K562 (cell line): ENCODE measurements at regions not wholly inside any gene's neighbourhood (a gene's known extent, or its start where the extent isn't known, plus 50 kb on each side); places are given as distances from the start of the nearest gene placed in this dataset.

Experiments
- ATAC-seq: fragments of 200-7000 bp; cut with Tn5 transposase; 3 replicates; pipeline ENCODE4 v1.9.1; 2020; ENCODE audit warnings: moderate library complexity
- BruUV-seq: library from RNA; stranded (reverse); fragments of 400-500 nt; replicated peaks from 2 replicates; lab custom pipeline; 2021; lab: Mats Ljungman, UMichigan
- CTCF ChIA-PET: fragments of 300-600 bp; formaldehyde crosslinking; extraction: SDS; loops from one replicate; lab custom pipeline; 2021; ENCODE audit warnings: low intra/inter-chr PET ratio; lab: Yijun Ruan, JAX
- POLR2A ChIA-PET: fragments of 300-600, 350-650 bp; sonication (Branson Sonifier 250); formaldehyde crosslinking; extraction: SDS; loops from one replicate; lab custom pipeline; 2021; ENCODE audit warnings: antibody characterized with exemption, inconsistent platforms; lab: Yijun Ruan, JAX
- DNase-seq, 4 experiments: peaks; one replicate each; pipeline versions ENCODE4 v3.0.0 to v3.0.0-alpha.2; 2011 to 2018; ENCODE audit warnings: low spot score in 3 of 4, mixed read lengths in 3 of 4; ENCODE audit errors: extremely low read depth in 1 of 4
- FAIRE-seq: peaks from 2 replicates; lab custom pipeline; 2011; peaks lifted over from hg19 to GRCh38; lab: Jason Lieb, UNC
- H2AFZ ChIP-seq: 2 replicates; pipeline ENCODE4 v1.6.0; 2011; ENCODE audit warnings: low read depth, low read length, control low read depth, inconsistent platforms
- H3K27ac ChIP-seq: fragments of 200-600 bp; 3 replicates; pipeline ENCODE4 v1.8.0; 2011; ENCODE audit warnings: low read depth, mild to moderate bottlenecking, control low read depth, inconsistent platforms, low read length, moderate library complexity, mixed read lengths; ENCODE audit errors: extremely low read depth
- H3K27me3 ChIP-seq, 2 experiments: fragments of 300-600 bp in 1 of 2; 2 replicates in 1 of 2; 3 replicates in 1 of 2; pipeline versions ENCODE4 v1.6.0 to v1.8.0; 2011; ENCODE audit warnings: inconsistent platforms in 2 of 2, low read length in 2 of 2, mild to moderate bottlenecking in 1 of 2, mixed read lengths in 1 of 2, moderate library complexity in 1 of 2; ENCODE audit not compliant: control insufficient read depth in 2 of 2, insufficient read depth in 2 of 2
- H3K36me3 ChIP-seq: fragments of 300-600 bp; 3 replicates; pipeline ENCODE4 v1.8.0; 2011; ENCODE audit warnings: mild to moderate bottlenecking, low read length, inconsistent platforms; ENCODE audit not compliant: control insufficient read depth, insufficient read depth
- H3K4me1 ChIP-seq, 2 experiments: fragments of 200-600 bp in 1 of 2; replicated peaks in 1 of 2; 2 replicates in 1 of 2; 3 replicates in 1 of 2; pipeline versions ENCODE4 v1.5.1 to v1.8.0; 2011; ENCODE audit warnings: inconsistent platforms in 2 of 2, low read length in 2 of 2, mild to moderate bottlenecking in 1 of 2, mixed read lengths in 1 of 2, moderate library complexity in 1 of 2; ENCODE audit not compliant: control insufficient read depth in 2 of 2, insufficient read depth in 2 of 2
- H3K4me2 ChIP-seq: 2 replicates; pipeline ENCODE4 v1.6.1; 2011; ENCODE audit warnings: low read length, control low read depth, inconsistent platforms, mixed read lengths; ENCODE audit not compliant: insufficient read depth
- H3K4me3 ChIP-seq: fragments of 200-600 bp; sonication (generic), shearing (Covaris generic); 2 replicates; pipeline ENCODE4 v1.5.1; 2016; ENCODE audit warnings: control low read depth, inconsistent platforms
- H3K79me2 ChIP-seq: fragments of 200-600 bp; 3 replicates; pipeline ENCODE4 v1.8.0; 2011; ENCODE audit warnings: low read length, inconsistent platforms; ENCODE audit not compliant: control insufficient read depth, insufficient read depth
- H3K9ac ChIP-seq, 2 experiments: 2 replicates each; pipeline versions ENCODE4 v1.6.0 to v1.6.1; 2011; ENCODE audit warnings: low read depth in 2 of 2, low read length in 2 of 2, control low read depth in 1 of 2, inconsistent platforms in 1 of 2, mild to moderate bottlenecking in 1 of 2, mixed read lengths in 1 of 2; ENCODE audit not compliant: insufficient read depth in 1 of 2
- H3K9me1 ChIP-seq: one replicate; pipeline ENCODE4 v1.6.0; 2011; ENCODE audit warnings: inconsistent platforms, mild to moderate bottlenecking, low read length, moderate library complexity; ENCODE audit not compliant: control insufficient read depth, insufficient read depth
- H3K9me3 ChIP-seq: replicated peaks from 2 replicates; pipeline ENCODE4 v1.5.1; 2011; ENCODE audit warnings: low read depth, low read length, inconsistent platforms; ENCODE audit not compliant: control insufficient read depth, insufficient read depth
- H4K20me1 ChIP-seq: replicated peaks from 2 replicates; pipeline ENCODE4 v1.6.1; 2011; ENCODE audit warnings: low read length, inconsistent platforms, mixed read lengths; ENCODE audit not compliant: control insufficient read depth, insufficient read depth
- HNRNPK ChIP-seq: fragments of 200-400 bp; formaldehyde crosslinking; IDR thresholded peaks from one replicate; pipeline ENCODE4 v1.6.1; 2018; ENCODE audit warnings: mild to moderate bottlenecking, low read depth, low read length; ENCODE audit not compliant: poor library complexity, severe bottlenecking
- KDM1A ChIP-seq, 2 experiments: fragments of 450-650 bp; IDR thresholded peaks; 2 replicates each; pipeline ENCODE4 v1.6.1; 2016; ENCODE audit warnings: mild to moderate bottlenecking in 2 of 2
- PCBP2 ChIP-seq: fragments of 200-400 bp; formaldehyde crosslinking; IDR thresholded peaks from 2 replicates; pipeline ENCODE4 v1.6.1; 2018; ENCODE audit warnings: low read length, low read depth, mild to moderate bottlenecking, moderate library complexity; ENCODE audit not compliant: poor library complexity, severe bottlenecking
- RFX5 ChIP-seq: IDR thresholded peaks from 2 replicates; pipeline ENCODE4 v1.6.1; 2011; ENCODE audit warnings: low read depth, mild to moderate bottlenecking, improper control_type of control experiment, low read length
- ZNF431 ChIP-seq: sonication (generic); formaldehyde crosslinking; IDR thresholded peaks from 2 replicates; pipeline ENCODE4 v1.8.0; 2022; ENCODE audit warnings: mild to moderate bottlenecking, missing genetic modification reagents
- WGBS: fragments of 100-300 bp; shearing (Covaris generic); methylation state at CpG from one replicate; pipeline ENCODE4 v1.1.6; 2016; ENCODE audit warnings: low coverage, mixed read lengths; ENCODE audit not compliant: insufficient coverage; ENCODE audit errors: missing lambda C conversion rate; 5-methylcytosine and 5-hydroxymethylcytosine counted together
- in situ Hi-C: fragments of 300-500 bp; cut with MboI; formaldehyde crosslinking; loops from 4 replicates; pipeline ENCODE4 v1.15.0; 2018; ENCODE audit warnings: inconsistent platforms, mixed read lengths
- intact Hi-C: fragments of 100-400 bp; cut with micrococcal nuclease; formaldehyde crosslinking; loops from 2 replicates; pipeline ENCODE4 v1.14.2; 2022

DNA sequence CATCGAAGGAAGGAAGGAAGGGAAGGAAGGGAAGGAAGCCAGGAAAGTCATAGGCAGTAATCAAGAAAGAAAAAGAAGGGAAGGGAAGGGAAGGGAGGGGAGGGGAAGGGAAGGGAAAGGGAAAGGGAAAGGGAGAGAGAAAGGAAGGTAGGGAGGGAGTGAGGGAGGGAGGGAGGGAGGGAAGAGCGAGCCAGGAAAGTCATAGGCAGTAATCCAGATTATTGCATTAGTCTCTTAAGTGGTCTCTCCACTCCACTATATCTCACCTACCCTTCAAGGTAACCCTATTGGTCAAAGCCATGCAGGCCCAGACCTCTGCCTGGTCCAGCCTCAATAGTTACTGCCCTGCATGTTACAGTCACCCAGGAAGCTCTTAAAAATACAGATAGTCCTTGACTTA is 106.2 kb upstream of the RAP2B start:
- FAIRE-seq (no peak), DNase-seq (no peak), ATAC-seq (no peak)
- no peaks in the 10 kb centered on the region for H3K27me3 ChIP-seq
- WGBS, result 83% methylated on average over 1 of the region's 2 CpGs
- no peaks in the 10 kb centered on the region for H3K79me2 ChIP-seq
- in situ Hi-C loops, result no loop called here
- ChIA-PET POLR2A (no interaction called here), CTCF (no interaction called here)
- no peak overlapping the region for H3K9ac ChIP-seq
- H3K4me3 ChIP-seq, result no peak overlapping the region
- H3K9me3 ChIP-seq, result peaks cover 3% of the 10 kb centered on the region; the same call in 1 of the 2 replicates
- no peaks in the 10 kb centered on the region for H4K20me1 ChIP-seq
- peak in 1 of 2 experiments; percentile 70; a peak in 1 of 4 replicates for TF ChIP-seq KDM1A (IDR thresholded peaks at IDR 0.05)
- TF ChIP-seq RFX5, result no peak
- peak; percentile 63 for TF ChIP-seq HNRNPK
- peak; percentile 31 for TF ChIP-seq PCBP2
- no peak for TF ChIP-seq ZNF431 (CRISPR knock-in tag)
- no peaks in the 10 kb centered on the region; the same call in 2 of the 3 replicates for H3K36me3 ChIP-seq
- no peaks in the 10 kb centered on the region for H3K9me1 ChIP-seq
- H3K27ac ChIP-seq, result no peak overlapping the region
- no peak overlapping the region for H3K4me2 ChIP-seq
- no peak overlapping the region for H2AFZ ChIP-seq
- H3K4me1 ChIP-seq, result peaks cover 13 to 27% of the 10 kb centered on the region in 2 experiments; a peak in 4 of 5 replicates
- BruUV-seq, result no TSS peak
- intact Hi-C loops, result no loop called here
